A673 (cell line): ENCODE measurements at regions not wholly inside any gene's neighbourhood (a gene's known extent, or its start where the extent isn't known, plus 50 kb on each side); places are given as distances from the start of the nearest gene placed in this dataset.

Source experiments
- CTCF ChIP-seq: fragments of 300-800, 200-600 bp; sonication (generic); conservative IDR thresholded peaks from 2 replicates; pipeline ENCODE4 v1.5.1; 2017; ENCODE audit warnings: low read depth, mild to moderate bottlenecking, antibody characterized with exemption, low read length, moderate library complexity, mixed read lengths
- EZH2 ChIP-seq: fragments of 200-600 bp; sonication (generic); IDR thresholded peaks from 2 replicates; pipeline ENCODE4 v1.6.1; 2017; ENCODE audit warnings: borderline replicate concordance, low read depth, mild to moderate bottlenecking, mixed read lengths, antibody characterized with exemption, low read length; ENCODE audit not compliant: poor library complexity, severe bottlenecking

GRCh38 chr1:242784807-242785206 lies 260.3 kb upstream of the PLD5 start:
- TF ChIP-seq CTCF = no peak
- TF ChIP-seq EZH2 = no peak
